NCI-H748 (cell line): ENCODE measurements at regions not wholly inside any gene's neighbourhood (a gene's known extent, or its start where the extent isn't known, plus 50 kb on each side); places are given as distances from the start of the nearest gene placed in this dataset.

Experiments used
- DNase-seq: peaks from one replicate; lab custom pipeline; 2025; ENCODE audit not compliant: unreplicated experiment; lab: John Stamatoyannopoulos, UW

DNA sequence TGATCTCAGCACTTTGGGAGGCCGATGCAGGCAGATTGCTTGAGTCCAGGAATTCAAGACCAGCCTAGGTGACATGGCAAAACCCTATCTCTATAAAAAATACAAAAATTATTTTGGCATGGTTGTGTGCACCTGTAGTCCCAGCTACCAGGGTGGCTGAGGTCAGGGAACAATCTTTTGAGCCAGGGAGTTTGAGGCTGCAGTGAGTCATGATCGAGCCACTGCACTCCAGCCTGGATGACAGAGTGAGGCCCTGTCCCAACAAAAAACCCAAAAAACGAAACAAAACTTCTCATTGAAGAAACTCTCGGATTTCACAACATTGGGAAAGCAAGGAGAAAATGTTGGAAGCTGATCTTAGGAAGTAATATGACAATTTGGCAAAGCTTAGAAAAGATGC lies 317.3 kb upstream of the MGAT5 start:
- no peak for DNase-seq

DNA sequence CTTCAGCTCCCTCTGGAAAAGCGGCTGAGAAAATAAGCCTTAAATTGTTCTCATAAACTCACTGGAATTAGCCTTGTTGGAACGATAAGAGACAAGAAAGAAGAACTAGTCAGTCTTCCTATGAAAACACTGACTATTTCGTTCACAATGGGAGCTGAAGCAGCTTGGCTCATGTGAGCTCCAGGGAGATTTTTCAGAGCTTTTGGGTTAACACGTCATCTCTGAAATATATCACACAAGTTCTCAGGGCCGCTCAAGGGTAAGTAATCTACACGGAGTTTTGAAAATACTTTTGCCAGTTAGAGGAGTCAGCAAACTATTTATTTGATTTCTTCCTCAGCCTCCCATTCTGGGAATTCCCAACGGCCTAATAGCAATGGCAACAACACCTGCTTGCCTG lies 316.2 kb upstream of the MGAT5 start:
- DNase-seq: no peak

DNA sequence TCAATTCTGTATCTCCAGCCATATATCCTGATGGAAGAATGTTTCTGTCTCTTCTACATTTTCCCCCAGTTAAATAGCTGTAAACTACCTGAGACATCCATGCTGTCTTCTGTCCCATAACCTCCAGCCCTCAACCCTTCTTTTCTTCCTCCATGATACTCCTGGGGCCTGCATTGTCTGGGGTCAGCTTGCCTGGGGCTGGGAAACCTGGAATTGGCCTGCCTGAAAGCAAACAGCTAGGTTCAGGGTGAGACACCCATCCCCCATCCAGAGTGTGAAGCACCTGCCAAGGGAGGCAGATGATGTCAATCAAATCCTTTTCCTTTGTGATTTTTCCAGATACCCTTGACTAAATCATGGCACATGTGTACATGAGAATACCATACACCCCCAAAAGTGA lies 313.7 kb upstream of the MGAT5 start:
- DNase-seq: peak; percentile 49

DNA sequence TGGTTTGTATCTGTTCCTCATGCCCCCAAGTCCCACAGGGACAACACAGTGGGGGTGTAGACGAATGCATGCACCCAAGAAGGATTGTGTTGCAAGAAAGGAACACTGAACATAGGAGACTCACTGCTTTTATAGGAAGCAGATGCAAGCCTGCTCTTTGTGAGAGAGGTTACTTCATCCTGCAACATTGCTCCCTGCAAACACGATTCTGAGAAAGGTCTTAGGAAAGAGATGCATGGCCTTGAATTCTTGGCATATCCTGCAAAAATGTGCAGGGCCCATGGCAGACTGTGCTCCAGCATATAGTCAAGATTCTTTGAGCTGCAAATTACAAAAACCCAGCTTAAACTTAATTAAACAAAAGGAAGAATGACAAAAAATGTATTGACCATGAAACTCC lies 312.2 kb upstream of the MGAT5 start:
- no peak for DNase-seq

DNA sequence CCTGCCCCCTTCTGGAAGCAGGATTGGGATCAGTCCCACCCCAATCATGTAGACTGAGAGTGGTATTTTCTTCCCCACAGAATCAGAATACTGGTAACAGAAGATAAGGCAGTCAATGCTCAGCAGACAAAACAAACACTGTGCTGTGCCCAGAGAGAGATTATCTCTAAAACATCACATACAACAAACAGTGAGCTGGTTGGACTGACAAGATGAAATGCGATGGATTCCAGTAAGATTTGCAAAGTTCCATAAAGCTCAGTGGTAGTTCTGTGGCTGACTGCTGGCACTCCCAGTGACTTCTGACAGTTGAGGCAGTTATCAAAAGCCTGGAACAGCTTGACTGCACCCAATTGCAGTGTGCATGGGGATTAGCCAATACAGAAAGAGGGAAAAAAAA lies 311.5 kb upstream of the MGAT5 start:
- DNase-seq: no peak

DNA sequence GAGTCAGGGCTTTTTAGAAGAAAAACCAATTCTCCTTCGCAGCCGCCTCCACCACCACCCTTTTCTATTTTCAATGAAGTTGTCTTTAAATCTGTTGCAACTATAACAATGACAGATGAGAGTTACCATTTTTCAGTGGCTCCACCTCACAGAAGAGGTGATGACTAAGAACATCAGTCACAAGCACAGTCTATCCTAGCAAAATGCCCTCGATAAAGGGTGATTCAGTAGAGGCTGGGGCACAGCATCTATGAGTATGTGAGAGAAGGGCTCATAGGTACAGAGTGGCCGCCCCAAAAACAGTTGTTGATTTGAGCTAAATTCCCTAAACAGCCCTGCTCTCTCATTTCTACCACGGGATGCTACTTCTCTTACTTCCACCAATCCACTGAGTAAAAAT lies 310.8 kb upstream of the MGAT5 start:
- DNase-seq: no peak

DNA sequence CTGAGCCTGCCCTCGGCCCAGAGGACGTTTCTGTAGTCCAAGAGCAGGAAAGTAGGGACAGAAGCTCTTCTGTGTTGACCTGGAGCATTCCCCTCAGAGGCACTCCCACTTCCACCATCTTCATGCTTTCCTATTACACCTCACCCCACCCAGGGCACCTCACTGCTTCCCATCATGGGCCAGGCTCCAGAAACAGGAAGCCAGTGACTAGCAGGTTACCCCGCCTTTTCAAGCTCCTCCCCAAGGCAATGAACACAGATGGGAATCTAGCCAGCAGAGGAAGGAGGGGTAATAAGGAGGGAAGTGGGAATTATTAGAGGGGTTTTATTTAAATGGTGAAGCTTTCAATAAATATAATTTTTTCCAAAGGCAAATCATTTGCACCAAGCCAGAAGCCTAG lies 308.8 kb upstream of the MGAT5 start:
- no peak for DNase-seq

DNA sequence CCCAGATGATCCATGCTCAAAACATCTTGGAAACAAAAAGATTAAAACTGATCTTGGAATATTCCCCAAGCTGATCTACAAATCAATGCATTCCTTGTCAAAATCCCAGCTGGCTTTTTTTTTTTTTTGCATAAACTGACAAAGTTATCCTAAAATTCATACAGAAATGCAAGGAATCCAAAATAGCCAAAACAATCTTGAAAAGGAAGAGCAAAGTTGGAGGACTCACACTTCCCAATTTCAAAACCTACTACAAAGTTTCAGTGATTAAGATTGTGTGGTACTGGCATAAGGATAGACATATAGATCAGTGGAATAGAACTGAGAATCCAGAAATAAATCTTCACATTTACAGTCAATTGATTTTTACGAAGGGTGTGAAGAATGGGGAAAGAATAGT lies 306.8 kb upstream of the MGAT5 start:
- DNase-seq: no peak

DNA sequence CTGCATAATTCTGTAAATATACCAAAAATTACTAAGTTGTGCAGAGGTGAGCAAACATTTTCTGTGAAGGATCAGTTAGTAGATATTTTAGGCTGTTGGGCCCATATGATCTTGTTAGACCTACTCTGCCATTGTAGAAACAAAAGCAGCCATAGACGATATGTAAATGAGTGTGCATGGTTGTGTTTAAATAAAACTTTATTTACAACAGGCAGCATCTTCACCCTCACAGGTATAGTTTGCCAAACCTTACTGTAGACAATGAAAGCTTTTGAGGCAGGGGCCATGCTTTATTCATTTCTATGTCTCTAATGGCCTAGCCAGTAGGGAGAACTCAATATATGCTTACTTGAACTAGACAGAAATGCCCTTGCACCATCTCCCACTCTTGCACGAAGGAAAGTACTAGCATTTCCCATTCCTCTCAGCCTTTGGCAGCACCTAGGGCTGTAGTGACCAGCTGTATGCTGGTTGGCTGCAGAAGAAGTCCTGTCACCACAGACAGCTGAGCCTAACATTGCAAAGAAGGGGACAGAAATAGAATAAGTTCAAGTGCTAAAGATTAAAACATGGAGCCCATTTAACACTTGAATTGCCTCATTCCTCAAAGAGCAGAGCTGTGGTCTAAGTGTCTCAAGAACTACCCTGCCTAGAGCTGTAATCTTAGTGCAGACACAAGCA lies 305.1 kb upstream of the MGAT5 start:
- DNase-seq: no peak

DNA sequence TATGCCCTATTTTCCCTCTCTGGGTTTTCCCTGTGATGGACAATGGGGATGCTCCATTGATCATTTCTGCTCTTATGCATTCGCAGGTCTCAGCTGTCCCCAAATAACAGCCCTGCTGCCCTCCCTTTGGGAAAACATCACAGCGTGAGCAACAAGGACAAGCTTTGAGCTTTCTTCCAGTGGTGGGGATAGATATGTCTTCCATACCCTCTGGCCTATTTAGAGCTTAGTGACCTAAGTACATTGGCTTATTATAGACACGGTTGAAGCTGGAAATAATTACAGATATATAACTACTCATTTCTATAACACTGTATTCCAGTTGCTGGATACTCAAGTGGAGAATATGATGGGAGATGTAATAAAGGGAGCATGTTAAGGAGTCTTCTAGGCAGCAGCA lies 304.3 kb upstream of the MGAT5 start:
- DNase-seq: no peak

DNA sequence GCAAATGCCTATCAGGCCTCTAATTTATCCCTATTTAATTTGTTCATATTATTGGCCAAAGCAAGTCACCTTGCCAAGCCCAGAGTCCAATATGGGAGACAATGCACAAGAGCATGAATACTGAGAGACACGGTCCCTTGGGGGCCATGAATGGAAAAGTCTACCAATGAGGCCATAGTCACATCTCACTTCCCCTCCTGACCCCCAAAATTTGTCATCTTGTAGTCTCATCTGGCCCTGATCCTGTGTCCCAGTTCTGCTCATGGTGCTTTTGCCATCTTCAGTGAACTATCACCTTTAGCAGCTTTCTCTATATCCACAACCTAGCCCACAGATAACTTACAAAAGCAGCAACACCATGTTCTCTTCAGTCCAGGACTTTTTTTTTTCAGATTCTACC lies 302.7 kb upstream of the MGAT5 start:
- DNase-seq: no peak

DNA sequence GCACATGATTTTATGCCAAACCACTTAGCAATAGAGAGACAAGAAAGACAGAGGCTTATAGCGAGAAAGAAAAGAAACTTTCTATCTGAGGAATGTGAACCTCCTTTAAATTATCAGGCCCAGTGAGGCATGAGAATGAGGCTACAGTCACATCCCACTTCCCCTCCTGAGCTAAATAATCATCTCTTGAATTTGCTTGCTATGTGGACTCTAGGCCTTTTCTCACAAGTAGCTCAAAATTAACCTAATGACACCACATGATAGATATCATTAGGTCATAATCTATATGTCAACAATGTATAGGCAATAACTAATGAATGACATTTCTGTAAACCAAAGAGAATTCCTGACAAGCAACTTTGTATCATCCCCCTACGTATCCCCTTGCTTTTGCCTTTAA lies 301.5 kb upstream of the MGAT5 start:
- DNase-seq: no peak

DNA sequence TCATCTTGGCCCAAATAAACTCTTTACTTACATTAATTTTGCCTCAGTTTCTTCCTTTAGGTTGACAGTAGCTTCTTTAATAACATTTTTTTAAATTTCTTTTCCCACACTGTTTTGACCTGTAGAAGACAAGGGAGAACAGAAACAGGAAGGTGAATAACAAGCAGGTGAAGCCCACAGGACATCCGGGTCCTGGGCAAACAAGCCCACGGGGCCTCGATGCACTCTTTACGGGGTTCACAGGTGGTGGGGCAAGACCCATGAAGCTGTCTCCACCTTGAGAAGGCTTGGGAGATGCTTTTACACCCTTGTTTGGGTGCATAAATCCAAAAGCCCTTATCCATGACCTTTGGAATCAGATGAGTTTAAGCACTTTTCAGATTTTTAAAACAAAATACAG lies 301.0 kb upstream of the MGAT5 start:
- no peak for DNase-seq

DNA sequence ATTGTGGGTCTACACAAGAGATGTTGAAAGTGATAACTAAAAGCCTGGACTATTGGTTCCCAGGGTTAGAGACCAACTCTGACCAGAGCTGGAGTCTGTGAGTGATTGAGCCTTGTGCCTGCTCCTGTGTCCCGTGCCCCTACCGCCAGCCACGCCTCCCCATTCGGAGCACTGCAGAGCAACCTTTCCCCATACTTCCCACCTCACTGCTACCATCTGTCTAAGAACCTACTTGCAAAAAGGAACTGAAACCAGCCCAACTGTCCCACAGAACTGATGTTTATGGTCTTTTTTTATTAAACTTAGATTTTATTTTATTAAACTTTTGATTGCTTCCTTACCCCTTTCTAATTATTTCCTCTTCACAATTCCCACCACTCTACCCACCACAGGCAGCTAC lies 300.3 kb upstream of the MGAT5 start:
- DNase-seq: no peak

DNA sequence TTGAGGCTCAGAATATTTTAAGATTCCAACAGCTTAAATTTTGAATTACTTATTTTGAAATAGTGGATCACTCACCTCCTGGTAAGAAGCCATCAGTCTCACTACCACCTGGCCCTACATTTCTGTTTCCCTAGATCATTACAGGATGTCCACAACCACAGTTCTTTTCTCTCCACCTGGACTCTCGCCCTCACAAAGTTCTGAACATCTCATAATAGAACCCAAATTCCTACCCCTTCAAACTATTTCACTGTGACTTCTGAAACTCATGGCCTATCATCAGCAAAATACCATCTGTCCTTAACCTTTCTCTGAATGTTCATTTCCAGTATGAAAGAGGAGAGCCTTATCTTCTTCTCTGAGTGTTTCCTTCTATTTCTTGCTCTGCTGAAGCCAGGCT lies 299.2 kb upstream of the MGAT5 start:
- DNase-seq: no peak

DNA sequence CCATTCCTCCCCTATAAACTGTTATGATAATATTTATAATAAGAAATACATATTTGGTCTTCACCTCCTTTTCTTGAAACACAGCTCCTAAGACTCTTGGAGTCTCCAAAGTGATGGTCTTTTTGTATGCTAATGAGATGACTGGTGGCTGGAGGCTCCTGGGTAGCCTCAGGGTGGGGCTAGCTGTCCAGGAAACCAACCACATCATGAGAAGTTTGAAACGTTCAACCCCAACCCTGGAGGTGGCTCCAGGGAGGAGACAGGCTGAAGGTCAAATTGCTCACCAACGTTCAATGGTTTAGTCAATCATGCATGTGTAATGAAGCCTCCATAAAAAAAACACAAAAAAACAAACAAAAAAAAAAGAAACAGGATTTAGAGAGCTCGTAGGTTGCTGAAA lies 298.7 kb upstream of the MGAT5 start:
- no peak for DNase-seq

DNA sequence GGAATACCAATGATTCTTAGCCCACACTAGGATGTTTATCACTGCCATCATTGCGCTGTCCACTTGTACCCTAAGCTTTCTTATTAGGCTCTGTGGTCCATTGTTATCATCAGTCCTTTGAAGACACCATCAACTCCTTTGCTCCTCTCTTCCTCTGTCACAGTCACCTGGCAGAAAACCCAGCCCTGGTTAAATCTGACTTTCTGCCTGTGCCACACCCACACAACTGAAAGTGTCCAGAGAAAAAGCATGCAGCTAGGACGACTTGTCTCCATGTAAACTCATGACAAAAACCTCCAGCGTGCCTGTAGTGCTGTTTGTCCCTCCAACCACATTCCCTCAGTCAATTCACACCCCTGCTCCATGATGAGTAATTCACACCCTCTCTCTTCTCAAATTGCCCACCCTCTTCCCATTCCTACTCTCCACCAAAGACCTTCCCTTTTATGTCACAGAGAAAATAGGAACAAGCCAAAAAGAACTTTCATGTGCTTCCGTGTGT lies 297.4 kb upstream of the MGAT5 start:
- no peak for DNase-seq

DNA sequence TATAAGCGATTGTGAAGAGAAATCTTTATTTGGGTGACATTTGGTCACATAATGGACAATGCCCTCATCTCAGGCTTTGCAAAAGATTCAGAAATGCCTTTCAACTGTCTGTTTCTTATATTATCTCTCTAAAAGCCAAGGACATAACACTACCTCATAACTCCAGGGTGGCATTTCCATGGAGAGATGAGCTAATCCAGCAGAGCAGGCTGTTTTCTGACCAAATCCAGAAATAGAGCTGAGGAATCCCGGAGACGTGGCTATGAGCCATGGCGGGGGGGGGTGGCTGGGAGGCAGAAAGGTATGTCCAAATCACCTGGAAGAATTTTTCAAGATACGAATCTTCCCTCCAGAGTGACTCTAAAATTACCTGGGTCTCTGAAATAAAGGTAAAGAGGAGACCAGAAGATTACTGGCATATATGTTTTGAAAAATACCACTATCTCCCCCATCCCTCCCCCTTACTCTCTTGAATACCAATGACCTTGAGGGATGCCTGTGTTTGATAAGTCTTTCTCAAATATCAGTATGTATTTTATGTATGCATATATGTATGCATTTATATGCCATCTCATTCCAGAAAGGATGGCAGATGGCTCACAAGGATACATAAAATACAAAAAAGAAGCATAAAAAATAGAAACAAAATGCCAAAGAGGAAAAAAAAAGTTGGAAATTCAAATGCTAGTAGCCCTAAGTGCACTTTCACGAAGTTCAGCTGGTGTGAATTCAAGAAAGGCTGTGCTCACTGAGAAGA lies 296.0 kb upstream of the MGAT5 start:
- no peak for DNase-seq

DNA sequence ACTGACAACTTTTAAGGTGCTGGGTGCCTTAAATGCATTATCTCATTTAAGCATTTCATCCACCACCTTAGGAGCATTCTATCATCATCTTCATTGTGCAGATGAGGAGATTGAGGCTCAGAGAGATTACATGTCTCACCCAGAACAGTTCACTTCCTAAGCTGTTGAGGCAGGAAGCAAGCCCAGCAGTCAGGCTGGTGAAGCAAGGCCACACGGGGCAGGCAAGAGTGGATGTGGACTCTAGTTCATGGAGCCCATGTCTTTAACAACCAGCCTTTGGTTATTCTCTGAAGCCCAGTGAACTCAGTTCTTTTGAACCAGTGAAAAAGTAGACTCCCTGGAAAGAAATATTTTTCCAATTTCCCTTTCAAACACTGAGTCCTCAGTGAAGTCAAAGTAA lies 294.8 kb upstream of the MGAT5 start:
- DNase-seq: no peak

DNA sequence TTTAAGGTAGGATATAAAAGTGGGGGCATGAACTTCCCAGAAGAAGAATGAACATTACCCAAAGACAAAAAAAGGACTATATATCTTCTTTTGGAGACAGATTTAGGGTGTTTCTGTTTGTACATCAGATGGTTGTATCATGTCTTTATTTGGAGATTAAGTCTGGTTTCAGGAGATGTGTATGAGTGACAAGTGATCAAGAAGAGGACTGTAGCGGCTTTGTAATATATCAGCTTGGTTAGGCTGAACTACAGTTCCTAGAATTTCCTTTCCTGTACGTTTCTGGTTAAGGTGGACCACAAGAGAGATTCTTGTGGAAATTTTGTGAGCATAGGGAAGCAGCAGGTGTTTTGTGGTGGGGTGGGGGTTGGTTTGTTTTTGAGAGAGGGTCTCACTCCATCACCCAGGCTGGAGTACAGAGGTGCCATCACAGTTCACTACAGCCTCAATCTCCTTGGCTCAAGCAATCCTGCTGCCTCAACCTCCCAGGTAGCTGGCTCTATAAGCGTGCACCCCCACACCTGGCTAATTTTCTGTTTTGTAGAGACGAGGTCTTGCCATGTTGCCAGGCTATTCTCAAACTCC lies 287.1 kb upstream of the MGAT5 start:
- no peak for DNase-seq

DNA sequence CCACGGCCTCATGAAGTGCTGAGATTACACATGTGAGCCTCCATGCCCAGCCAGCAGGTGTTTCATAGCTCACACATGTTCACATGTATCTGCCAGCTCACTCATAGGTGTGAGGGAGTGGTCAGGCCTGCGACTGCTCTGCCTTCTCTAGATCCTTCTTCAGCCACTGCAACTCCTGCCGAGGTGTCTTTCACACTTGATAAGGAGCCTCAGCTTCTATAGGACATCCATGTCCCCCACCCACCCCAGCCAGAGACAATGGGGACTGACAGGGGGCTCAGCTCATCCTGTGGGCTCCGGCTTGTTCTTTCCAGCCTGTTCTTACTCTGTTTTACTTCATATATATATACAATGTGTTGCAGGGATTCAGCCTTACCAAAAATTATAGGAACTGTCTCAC lies 286.5 kb upstream of the MGAT5 start:
- no peak for DNase-seq

DNA sequence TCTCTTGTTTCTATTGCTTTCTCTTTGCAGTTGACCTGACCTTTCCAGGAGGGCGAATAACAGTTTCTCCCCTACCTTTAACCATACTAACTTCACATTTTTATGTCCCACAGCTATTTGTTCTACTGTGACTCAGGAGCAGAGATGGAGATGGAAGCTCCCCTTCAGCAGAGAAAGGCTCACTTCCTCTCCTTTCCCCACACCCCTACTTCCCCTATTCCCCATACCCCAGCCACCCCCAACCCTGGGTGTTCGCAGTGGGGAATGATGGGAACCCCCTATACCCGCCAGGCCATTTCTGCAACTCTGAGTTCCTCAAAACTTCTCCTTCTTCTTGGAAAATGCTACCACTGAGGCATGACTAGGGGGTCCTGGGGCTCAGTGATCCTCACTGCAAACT lies 285.4 kb upstream of the MGAT5 start:
- DNase-seq: no peak
